Pancreas (tissue), 10 donors: ENCODE measurements at regions not wholly inside any gene's neighbourhood (a gene's known extent, or its start where the extent isn't known, plus 50 kb on each side); places are given as distances from the start of the nearest gene placed in this dataset.

Source experiments
- ATAC-seq, 4 donors: fragments of 200-7000 bp; cut with Tn5 transposase; one replicate each; pipeline versions ENCODE4 v1.8.0 to v1.9.1; 2020; ENCODE audit warnings: mild to moderate bottlenecking in 4 of 4, moderate library complexity in 4 of 4
- DNase-seq, 6 donors: peaks; one replicate each; pipeline ENCODE4 v3.0.0-alpha.2; 2020
- FAIRE-seq: peaks from 2 replicates; lab custom pipeline; 2012; peaks lifted over from hg19 to GRCh38; lab: Jason Lieb, UNC
- H3K27ac ChIP-seq, 4 donors: fragments of 200-600 bp; sonication (generic); 1 replicate in 3 of 4; 2 replicates in 1 of 4; pipeline versions ENCODE4 v1.5.0 to v1.8.0; 2020
- H3K27me3 ChIP-seq, 4 donors: fragments of 200-600 bp; one replicate each; pipeline ENCODE4 v1.8.0; 2021
- H3K36me3 ChIP-seq, 3 donors: fragments of 200-600 bp; sonication (generic) in 1 of 3; one replicate each; pipeline versions ENCODE4 v1.5.0 to v1.8.0; 2020 to 2021
- H3K4me1 ChIP-seq, 3 donors: fragments of 200-600 bp; one replicate each; pipeline ENCODE4 v1.8.0; 2021
- H3K4me3 ChIP-seq, 4 donors: fragments of 200-600 bp; sonication (generic) in 2 of 4; one replicate each; pipeline versions ENCODE4 v1.5.0 to v1.8.0; 2020 to 2021
- H3K9me3 ChIP-seq, 4 donors: fragments of 200-600 bp; one replicate each; pipeline ENCODE4 v1.8.0; 2021
- CTCF ChIP-seq, 4 donors: fragments of 200-600 bp; sonication (generic) in 3 of 4; IDR thresholded peaks; one replicate each; pipeline versions ENCODE4 v1.5.0 to v1.8.0; 2021; ENCODE audit warnings: antibody characterized with exemption in 4 of 4
- WGBS, 2 donors: extraction: QIAGEN DNeasy Blood & Tissue Kit; methylation state at CpG; one replicate each; pipeline ENCODE4 v1.1.7; 2013; 5-methylcytosine and 5-hydroxymethylcytosine counted together
- intact Hi-C, 3 donors: fragments of 100-400 bp; cut with DNase I; formaldehyde crosslinking; loops; one replicate each; pipeline versions ENCODE4 v1.11.1 to v1.14.2; 2022
- donor health status: healthy with polysubstance abuse.
- donor health status: DM: no; HTN: no; CAD: no; lungs with moderate emphysema.
- donor health status: DM: no; HTN: no; CAD: no.
- donor health status: control.
- donor health status: control.
- donor health status: Bipolar disorder and iron deficiency.
- donor health status: DM: yes; HTN: yes; CAD: no.
- donor health status: DM: no; HTN: no; CAD: no.
- donor health status: DM: no; HTN: no; CAD: no.
- donor health status: DM: yes; HTN: yes; CAD: no.

DNA sequence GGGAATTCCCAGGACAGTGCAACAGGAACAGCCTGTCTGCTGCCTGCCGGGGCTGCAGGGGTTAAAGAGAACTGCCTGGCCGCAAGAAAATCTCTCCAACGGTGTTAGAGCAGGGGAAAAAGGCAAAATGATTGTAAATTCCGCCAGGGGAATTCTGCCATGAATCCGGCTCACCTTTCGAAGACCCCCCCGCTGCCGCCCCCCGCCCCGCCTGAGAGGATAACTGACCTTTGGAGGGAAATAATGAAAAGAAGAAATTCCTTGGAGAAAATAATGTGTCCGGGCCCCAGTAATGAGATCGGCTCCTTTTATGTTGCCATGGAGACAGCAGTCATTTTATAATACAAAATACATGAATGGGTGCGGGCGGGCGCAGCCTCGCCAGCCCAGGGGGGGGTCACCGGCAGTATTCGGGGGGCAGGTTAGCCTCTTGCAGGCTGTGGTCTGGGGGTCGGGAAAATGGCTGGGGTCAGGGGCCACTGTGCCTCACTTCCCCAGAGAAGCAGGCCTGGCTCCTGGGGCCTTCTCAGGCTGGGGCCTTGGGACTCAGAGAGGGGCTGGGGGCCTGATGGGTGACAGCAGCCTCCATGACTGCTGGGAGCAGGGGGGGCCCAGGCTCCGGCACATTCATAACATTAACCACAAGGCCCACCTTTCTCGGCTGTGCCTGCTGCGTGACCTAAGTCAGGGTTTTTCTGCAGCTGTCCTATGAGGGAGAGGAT lies 228.1 kb downstream of the MN1 start:
- no peak for TF ChIP-seq CTCF (IDR thresholded peaks at IDR 0.05)
- Histone ChIP-seq H3K27ac (no peak overlapping the region), H3K36me3 (no peaks in the 10 kb centered on the region), H3K27me3 (no peaks in the 10 kb centered on the region), H3K4me3 (no peak overlapping the region), H3K9me3 (no peaks in the 10 kb centered on the region), H3K4me1 (no peaks in the 10 kb centered on the region)
- ATAC-seq = no peak
- no peak for DNase-seq
- FAIRE-seq = no peak
- WGBS, 2 donors = 25 to 26% methylated on average over 22 of the region's 22 CpGs
- intact Hi-C loops = no loop called here

GRCh38 chr22:27574002-27574366 lies 227.6 kb downstream of the MN1 start:
- intact Hi-C loops = no loop called here
- FAIRE-seq (no peak), DNase-seq (no peak), ATAC-seq (no peak)
- no peak for TF ChIP-seq CTCF (IDR thresholded peaks at IDR 0.05)
- H3K9me3 ChIP-seq = no peaks in the 10 kb centered on the region
- 68 to 72% methylated on average over 7 of the region's 7 CpGs for WGBS, 2 donors
- H3K4me1 ChIP-seq = no peaks in the 10 kb centered on the region
- no peak overlapping the region for H3K27ac ChIP-seq
- no peaks in the 10 kb centered on the region for H3K36me3 ChIP-seq
- no peaks in the 10 kb centered on the region for H3K27me3 ChIP-seq
- H3K4me3 ChIP-seq = no peak overlapping the region

- no peak for TF ChIP-seq CTCF (IDR thresholded peaks at IDR 0.05)
- no peak for ATAC-seq
- no peak for FAIRE-seq
Measured at GRCh38 chr22:27574651-27575050, 226.9 kb downstream of the MN1 start.

DNA sequence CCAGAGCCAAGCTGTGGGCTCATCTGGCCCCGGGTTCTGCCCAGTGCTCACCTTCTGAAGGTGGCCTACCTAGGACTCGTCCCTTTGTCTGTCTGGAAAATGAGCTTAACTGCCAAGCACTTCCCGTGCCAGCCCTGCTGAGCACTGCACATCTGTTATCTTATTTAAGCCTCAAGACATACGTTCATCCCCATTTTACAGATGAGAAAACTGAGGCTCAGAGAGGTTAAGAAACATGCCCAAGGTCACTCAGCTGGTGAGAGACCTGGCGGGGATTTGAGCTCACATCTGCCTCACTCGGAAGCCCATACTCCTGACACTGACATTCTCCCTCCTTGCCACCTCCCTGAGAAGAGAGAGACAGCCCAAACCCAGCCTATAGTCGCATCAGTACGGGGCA lies 226.2 kb downstream of the MN1 start:
- intact Hi-C loops = no loop called here
- ATAC-seq = no peak
- WGBS, 2 donors = 78 to 79% methylated on average over 8 of the region's 8 CpGs
- Histone ChIP-seq H3K36me3 (no peaks in the 10 kb centered on the region), H3K27me3 (no peaks in the 10 kb centered on the region), H3K4me3 (no peak overlapping the region), H3K27ac (no peak overlapping the region), H3K4me1 (no peaks in the 10 kb centered on the region), H3K9me3 (no peaks in the 10 kb centered on the region)
- no peak for DNase-seq
- no peak for TF ChIP-seq CTCF (IDR thresholded peaks at IDR 0.05)
- FAIRE-seq = no peak

More at GRCh38 chr22:27574651-27575050, 226.9 kb downstream of the MN1 start:
- H3K9me3 ChIP-seq = no peaks in the 10 kb centered on the region
- no peak overlapping the region for H3K27ac ChIP-seq
- H3K36me3 ChIP-seq = no peaks in the 10 kb centered on the region
- H3K4me3 ChIP-seq = no peak overlapping the region
- 68 to 76% methylated on average over 9 of the region's 9 CpGs for WGBS, 2 donors
- intact Hi-C loops = no loop called here
- H3K4me1 ChIP-seq = no peaks in the 10 kb centered on the region
- DNase-seq = no peak
- H3K27me3 ChIP-seq = no peaks in the 10 kb centered on the region

GRCh38 chr22:27576413-27576812 lies 225.1 kb downstream of the MN1 start:
- H3K9me3 ChIP-seq = no peaks in the 10 kb centered on the region
- intact Hi-C loops = no loop called here
- H3K27me3 ChIP-seq = no peaks in the 10 kb centered on the region
- ATAC-seq = no peak
- no peak for DNase-seq
- no peak overlapping the region for H3K27ac ChIP-seq
- H3K36me3 ChIP-seq = no peaks in the 10 kb centered on the region
- 71 to 74% methylated on average over 9 of the region's 9 CpGs for WGBS, 2 donors
- FAIRE-seq = no peak
- no peak for TF ChIP-seq CTCF (IDR thresholded peaks at IDR 0.05)
- no peaks in the 10 kb centered on the region for H3K4me1 ChIP-seq
- H3K4me3 ChIP-seq = no peak overlapping the region
